Body of pancreas (tissue), 4 donors: ENCODE measurements at regions not wholly inside any gene's neighbourhood (a gene's known extent, or its start where the extent isn't known, plus 50 kb on each side); places are given as distances from the start of the nearest gene placed in this dataset.

Experiments
- CTCF ChIP-seq, 7 experiments: fragments of 450-650 bp in 4 of 7; fragments of 200-600 bp in 3 of 7; sonication (generic) in 3 of 7; IDR thresholded peaks; one replicate each; pipeline ENCODE4 v1.5.1; 2016 to 2019; ENCODE audit warnings: antibody characterized with exemption in 7 of 7
- POLR2A ChIP-seq, 3 donors: fragments of 450-650 bp; IDR thresholded peaks; one replicate each; pipeline ENCODE4 v1.6.1; 2016; ENCODE audit warnings: antibody characterized with exemption in 3 of 3, mild to moderate bottlenecking in 2 of 3

GRCh38 chr7:33745934-33746333 lies 159.4 kb upstream of the BMPER start:
- TF ChIP-seq CTCF (IDR thresholded peaks at IDR 0.05) (no peak), POLR2A (IDR thresholded peaks at IDR 0.05) (no peak)
